Limb (tissue), 2 donors: ENCODE measurements at regions not wholly inside any gene's neighbourhood (a gene's known extent, or its start where the extent isn't known, plus 50 kb on each side); places are given as distances from the start of the nearest gene placed in this dataset.

Experiments used
- DNase-seq, 2 donors: peaks; one replicate each; pipeline ENCODE4 v3.0.0-alpha.2; 2016; ENCODE audit errors: extremely low spot score in 2 of 2

- no peak for DNase-seq
Observed at GRCh38 chr2:204265681-204266181, 279.5 kb upstream of the PARD3B start.

DNA sequence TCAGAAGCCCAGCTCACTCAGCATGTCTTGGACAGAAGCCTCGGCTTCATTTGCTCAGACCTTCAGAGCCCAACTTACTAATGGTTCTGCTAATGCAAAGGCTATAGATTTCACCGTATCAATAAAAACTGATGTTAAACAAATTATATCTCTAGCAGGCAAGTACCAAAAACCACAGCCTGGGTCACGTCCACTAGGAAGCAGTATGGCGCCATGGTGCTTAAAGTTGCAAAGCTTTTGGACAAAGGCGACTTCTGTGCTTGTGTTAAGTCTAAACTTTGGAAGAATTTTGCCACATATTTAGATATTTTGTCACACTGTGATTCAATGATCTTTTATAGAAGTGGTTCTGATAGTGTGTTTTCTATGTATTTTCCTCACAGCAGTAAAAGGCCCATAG, 276.8 kb upstream of the PARD3B start:
- DNase-seq = no peak

DNA sequence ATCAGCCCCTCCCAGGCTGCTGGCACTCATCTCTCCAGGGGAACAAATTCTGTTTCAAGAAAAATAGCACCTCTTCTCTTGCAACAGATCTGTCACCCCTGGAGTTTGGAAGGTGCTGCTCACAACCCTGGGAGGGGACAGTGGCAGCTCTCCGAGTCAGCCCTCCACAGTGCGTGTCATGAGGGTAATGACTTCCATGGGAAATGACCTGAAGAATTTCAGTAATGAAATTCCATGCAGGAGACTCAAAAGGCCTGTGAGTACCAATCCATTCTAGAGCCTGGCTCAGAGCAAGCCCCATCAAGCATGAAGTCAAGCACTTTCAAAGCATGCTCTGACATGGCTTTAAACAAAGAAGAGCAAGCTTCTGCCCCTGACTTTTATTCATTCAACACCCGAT, 276.3 kb upstream of the PARD3B start:
- no peak for DNase-seq

DNA sequence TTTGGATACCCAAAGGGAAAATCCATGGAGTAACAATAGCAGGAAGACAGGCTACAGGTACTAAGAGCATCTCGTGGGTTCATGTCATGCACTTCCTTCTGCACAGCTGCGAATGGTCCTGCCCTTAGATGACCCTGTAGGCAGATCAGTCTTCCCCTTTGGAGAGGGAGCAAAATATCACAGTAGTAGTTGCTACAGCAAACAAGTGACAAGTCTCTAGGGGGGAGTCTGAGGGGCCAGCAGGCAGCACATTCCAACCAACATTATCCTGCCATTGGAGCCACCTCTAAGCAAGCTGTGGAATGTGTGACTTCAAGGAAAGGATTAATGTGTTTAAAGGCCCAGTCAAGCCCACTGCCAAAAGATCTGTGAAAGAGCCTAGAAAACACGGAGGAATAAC, 273.2 kb upstream of the PARD3B start:
- DNase-seq = peak in 1 of 2 donors; percentile 32

DNA sequence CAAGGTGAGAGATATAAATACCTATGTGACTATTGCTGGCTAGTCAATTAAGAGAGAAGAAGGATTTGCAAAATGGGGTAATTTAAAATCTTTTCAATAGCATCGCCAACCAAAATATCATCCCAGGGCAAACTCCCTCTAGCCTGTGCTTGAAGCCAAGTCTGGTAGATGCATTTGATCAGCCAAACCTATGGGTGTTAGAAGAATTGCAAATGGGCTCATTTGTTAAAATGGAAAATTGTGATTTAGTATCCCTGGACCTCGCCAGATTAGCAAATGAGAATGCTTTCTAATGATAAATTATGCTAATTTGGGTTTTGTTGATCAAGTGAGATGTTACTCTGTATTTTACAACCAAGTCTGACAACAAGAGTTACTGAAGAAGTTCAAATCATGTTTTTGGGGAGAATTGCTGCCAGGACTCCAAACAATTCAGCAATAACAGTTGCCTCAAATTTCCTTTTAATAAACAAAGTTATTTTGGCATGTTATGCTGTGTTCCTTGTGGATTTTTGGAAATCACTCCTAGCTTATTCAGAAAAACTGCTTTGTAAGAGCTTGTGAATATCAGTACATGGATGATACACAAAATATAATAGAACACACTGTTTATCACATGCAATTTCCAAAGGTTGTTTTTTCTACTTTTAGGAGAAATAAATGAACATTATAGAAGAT, 272.5 kb upstream of the PARD3B start:
- no peak for DNase-seq

- DNase-seq = no peak
Observed at GRCh38 chr2:204274429-204274828, 270.8 kb upstream of the PARD3B start.

GRCh38 chr2:204274991-204275390, 270.3 kb upstream of the PARD3B start:
- DNase-seq = no peak

- DNase-seq = no peak
Observed at GRCh38 chr2:204277226-204277625, 268.0 kb upstream of the PARD3B start.

DNA sequence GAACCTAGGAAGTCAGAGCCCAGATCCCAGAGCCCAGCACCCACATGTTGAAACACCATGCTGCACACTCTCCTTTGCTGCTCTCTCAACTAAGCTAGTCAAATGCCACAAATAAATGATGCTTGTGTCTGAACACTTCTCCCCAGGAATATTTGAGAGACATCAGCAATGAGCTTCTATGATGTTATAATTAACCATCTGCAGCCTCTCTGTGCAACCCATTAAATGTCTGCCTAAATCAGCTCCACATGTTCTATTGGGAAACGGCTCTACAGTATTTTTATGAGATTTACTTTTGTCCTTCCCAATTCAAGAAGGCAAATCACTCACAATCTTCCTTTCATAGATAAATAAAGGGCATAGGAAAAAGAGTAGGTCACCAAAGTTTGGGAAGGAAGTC, 266.8 kb upstream of the PARD3B start:
- no peak for DNase-seq

DNA sequence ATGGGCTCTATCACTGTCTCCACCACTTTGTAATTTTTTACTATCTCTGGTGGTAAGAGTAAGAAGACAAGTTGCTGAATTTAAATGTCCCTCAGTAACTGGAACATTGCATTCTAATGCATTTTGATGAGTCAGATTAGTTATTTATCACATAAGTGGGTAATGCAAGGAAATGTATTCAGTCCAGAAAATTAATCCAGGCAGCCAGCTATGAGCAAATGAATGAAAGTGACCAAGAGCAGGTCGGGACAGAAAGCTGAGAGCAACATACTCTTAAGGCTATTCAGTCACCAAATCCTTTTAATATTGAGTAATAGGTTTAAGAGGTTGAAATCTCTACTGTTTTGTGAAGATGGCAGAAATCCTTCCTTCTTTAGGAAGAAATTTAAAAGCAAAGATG, 265.5 kb upstream of the PARD3B start:
- DNase-seq = no peak

DNA sequence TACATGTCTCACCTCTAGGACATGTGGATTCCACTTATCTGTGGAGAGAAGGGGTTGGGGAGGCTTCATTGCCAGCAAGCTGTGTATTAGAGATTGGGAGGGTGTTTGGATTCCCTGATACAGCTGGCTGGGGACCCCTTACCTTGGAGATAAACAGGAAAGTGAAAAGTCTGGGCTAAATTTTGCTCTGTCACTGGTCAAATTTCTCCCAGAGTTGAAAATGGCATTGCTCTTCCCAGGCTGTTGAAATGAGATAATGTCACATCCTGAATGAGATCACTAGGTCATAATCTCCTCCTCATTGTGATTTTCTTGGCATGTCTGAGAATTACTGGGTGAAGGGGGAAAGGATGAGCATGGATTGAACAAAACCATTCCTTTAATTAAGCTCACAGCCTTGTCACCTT, 265.0 kb upstream of the PARD3B start:
- DNase-seq = no peak

- no peak for DNase-seq
Observed at GRCh38 chr2:204282081-204282480, 263.2 kb upstream of the PARD3B start.

DNA sequence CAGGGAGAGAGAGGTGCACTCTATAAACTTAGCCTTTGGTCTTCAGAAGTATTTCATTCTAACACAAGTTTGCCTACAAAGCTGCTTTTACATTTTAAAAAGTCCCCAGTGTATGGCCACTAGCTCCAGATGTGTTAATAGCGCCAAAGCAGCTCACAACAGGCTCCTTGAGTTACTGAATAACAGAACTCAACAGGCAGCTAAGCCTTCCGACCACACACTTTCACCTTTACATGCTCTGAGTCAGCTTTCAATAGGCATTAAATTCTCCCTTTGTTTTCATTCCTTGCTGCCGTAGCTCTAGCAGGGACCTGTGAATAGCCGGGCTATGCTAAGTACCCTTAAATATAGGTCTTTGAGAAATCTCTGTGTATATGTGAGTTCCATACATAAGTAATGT, 262.8 kb upstream of the PARD3B start:
- no peak for DNase-seq

DNA sequence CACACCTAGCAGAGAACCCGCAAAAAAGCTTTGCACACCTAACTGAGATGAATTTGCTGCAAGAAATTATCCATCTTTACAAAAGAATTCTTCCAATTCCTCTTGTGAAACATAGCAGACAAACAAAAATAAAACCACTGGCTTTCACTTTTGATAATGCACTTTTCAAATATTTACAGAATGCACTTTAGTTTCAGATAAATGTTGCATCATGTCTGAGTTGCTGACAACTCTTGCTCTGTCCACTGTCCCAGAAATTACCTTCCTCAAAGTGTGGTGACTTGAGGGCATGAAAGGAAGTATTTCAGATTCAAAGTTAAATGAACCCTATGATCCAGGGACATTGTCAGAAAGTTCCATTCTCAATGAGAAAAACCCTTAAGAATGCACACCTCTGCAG, 256.2 kb upstream of the PARD3B start:
- no peak for DNase-seq

- no peak for DNase-seq
Observed at GRCh38 chr2:204292439-204292838, 252.8 kb upstream of the PARD3B start.

GRCh38 chr2:204293884-204294747, 251.2 kb upstream of the PARD3B start:
- DNase-seq = no peak

- no peak for DNase-seq
Observed at GRCh38 chr2:204298404-204298803, 246.9 kb upstream of the PARD3B start.

- no peak for DNase-seq
Observed at GRCh38 chr2:204299766-204300165, 245.5 kb upstream of the PARD3B start.

- DNase-seq = no peak
Observed at GRCh38 chr2:204306667-204307066, 238.6 kb upstream of the PARD3B start.

- DNase-seq = peak in 1 of 2 donors; percentile 43
Observed at GRCh38 chr2:204312105-204312504, 233.2 kb upstream of the PARD3B start.

DNA sequence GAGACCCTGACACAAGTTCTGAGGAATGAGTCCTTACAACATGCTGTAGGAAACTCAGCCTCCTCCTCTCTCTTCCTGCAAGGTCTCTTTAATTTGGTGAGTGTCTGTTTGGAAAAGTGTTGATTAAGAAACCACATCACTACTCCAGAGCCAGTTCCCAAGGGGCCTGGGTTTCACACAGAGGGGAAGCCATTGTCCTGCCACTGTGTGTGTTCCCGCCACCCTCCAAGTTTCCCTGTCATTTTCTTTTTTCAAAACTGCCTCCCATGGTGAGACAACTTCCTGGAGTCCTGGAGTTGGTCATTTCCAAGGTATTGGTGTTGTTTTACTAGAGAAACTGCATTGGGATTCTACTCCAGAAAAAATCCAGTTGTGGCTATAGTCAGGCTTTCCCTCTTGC, 232.0 kb upstream of the PARD3B start:
- no peak for DNase-seq

DNA sequence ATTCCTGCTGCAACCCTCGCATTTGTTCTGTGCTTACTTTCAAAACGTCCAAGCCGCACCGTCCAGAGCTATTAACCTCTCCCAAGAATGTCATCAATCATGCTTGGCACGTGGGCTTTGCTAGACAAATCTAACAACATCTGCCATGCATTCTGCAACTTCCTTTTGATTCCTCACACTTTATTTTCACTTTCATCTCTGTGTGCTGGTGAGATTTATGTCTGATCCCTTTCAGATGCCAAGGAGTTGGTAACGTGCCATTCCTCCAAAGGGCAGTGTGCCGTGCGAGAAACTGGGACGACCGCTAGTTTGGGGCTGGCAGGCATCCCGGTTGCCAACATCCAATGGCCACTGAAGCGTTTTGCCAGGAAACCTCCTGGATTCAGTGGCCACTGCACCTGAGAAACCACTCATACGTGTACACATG, 230.0 kb upstream of the PARD3B start:
- no peak for DNase-seq

DNA sequence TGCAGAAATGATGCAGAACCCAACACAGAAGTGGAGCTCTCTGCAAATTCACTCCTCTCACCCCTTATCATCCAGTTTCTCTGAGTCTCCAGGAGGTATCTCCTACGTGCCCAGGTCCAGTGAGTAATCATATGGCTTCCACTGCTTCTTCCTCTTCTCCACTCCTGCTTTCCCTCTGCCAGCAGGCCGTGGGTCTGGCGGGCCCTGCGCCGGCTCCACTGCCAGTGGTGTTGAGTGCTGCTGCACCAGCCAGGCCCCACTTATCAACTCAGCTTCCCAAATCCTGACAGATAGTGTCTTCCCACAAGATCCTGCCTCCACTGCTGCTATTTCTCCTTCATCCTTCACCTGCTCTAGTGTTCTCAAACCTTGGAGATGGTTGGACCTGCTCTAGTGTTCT, 227.6 kb upstream of the PARD3B start:
- DNase-seq = no peak
